HEK293 (cell line): ENCODE measurements at regions not wholly inside any gene's neighbourhood (a gene's known extent, or its start where the extent isn't known, plus 50 kb on each side); places are given as distances from the start of the nearest gene placed in this dataset.

Source experiments
- ELK4 ChIP-seq: IDR thresholded peaks from 2 replicates; pipeline ENCODE4 v1.6.1; 2011; ENCODE audit warnings: mild to moderate bottlenecking, low read depth, low read length, borderline replicate concordance
- GLIS1 ChIP-seq: fragments of 450-650 bp; formaldehyde crosslinking; IDR thresholded peaks from 2 replicates; pipeline ENCODE4 v1.5.1; 2016; ENCODE audit warnings: missing biosample characterization, missing genetic modification characterization
- KLF1 ChIP-seq: fragments of 450-650 bp; formaldehyde crosslinking; IDR thresholded peaks from 2 replicates; pipeline ENCODE4 v1.5.1; 2016; ENCODE audit warnings: missing biosample characterization, missing genetic modification characterization
- PBX3 ChIP-seq: sonication (generic); formaldehyde crosslinking; IDR thresholded peaks from 2 replicates; pipeline ENCODE4 v1.8.1; 2022; ENCODE audit warnings: mild to moderate bottlenecking, moderate library complexity, missing genetic modification reagents
- PRDM10 ChIP-seq: fragments of 450-650 bp; formaldehyde crosslinking; IDR thresholded peaks from 2 replicates; pipeline ENCODE4 v1.5.1; 2016; ENCODE audit warnings: missing biosample characterization, missing genetic modification characterization
- SP2 ChIP-seq: fragments of 450-650 bp; formaldehyde crosslinking; IDR thresholded peaks from 2 replicates; pipeline ENCODE4 v1.5.1; 2016; ENCODE audit warnings: missing biosample characterization, missing genetic modification characterization
- ZBTB17 ChIP-seq: fragments of 450-650 bp; formaldehyde crosslinking; IDR thresholded peaks from 2 replicates; pipeline ENCODE4 v1.5.1; 2016; ENCODE audit warnings: missing biosample characterization, missing genetic modification characterization
- ZBTB21 ChIP-seq: fragments of 450-650 bp; formaldehyde crosslinking; IDR thresholded peaks from 2 replicates; pipeline ENCODE4 v1.5.1; 2017; ENCODE audit warnings: missing biosample characterization, missing genetic modification characterization
- ZFP37 ChIP-seq: fragments of 450-650 bp; formaldehyde crosslinking; IDR thresholded peaks from 2 replicates; pipeline ENCODE4 v1.5.1; 2016; ENCODE audit warnings: missing biosample characterization, missing genetic modification characterization
- ZNF138 ChIP-seq: fragments of 450-650 bp; formaldehyde crosslinking; IDR thresholded peaks from 2 replicates; pipeline ENCODE4 v1.5.1; 2016; ENCODE audit warnings: missing biosample characterization, missing genetic modification characterization, borderline replicate concordance
- ZNF169 ChIP-seq: fragments of 450-650 bp; formaldehyde crosslinking; IDR thresholded peaks from 2 replicates; pipeline ENCODE4 v1.5.1; 2016; ENCODE audit warnings: missing biosample characterization, missing genetic modification characterization
- ZNF19 ChIP-seq: fragments of 450-650 bp; formaldehyde crosslinking; IDR thresholded peaks from 2 replicates; pipeline ENCODE4; 2016; ENCODE audit warnings: missing biosample characterization, missing genetic modification characterization, low read depth
- ZNF335 ChIP-seq: fragments of 450-650 bp; formaldehyde crosslinking; conservative IDR thresholded peaks from 2 replicates; pipeline ENCODE4 v1.5.1; 2016; ENCODE audit warnings: missing biosample characterization, missing genetic modification characterization
- ZNF398 ChIP-seq: fragments of 450-650 bp; formaldehyde crosslinking; IDR thresholded peaks from 2 replicates; pipeline ENCODE4 v1.5.1; 2017; ENCODE audit warnings: missing biosample characterization, missing genetic modification characterization
- ZNF416 ChIP-seq: fragments of 450-650 bp; formaldehyde crosslinking; IDR thresholded peaks from 2 replicates; pipeline ENCODE4 v1.5.1; 2016; ENCODE audit warnings: missing biosample characterization, missing genetic modification characterization
- ZNF423 ChIP-seq: fragments of 450-650 bp; formaldehyde crosslinking; IDR thresholded peaks from 2 replicates; pipeline ENCODE4 v1.5.1; 2016; ENCODE audit warnings: missing biosample characterization, missing genetic modification characterization
- ZNF501 ChIP-seq: fragments of 450-650 bp; formaldehyde crosslinking; IDR thresholded peaks from 2 replicates; pipeline ENCODE4 v1.5.1; 2016; ENCODE audit warnings: missing biosample characterization, missing genetic modification characterization
- ZNF544 ChIP-seq: fragments of 450-650 bp; formaldehyde crosslinking; IDR thresholded peaks from 2 replicates; pipeline ENCODE4 v1.5.0; 2017; ENCODE audit warnings: missing biosample characterization, missing genetic modification characterization
- ZNF555 ChIP-seq: fragments of 450-650 bp; formaldehyde crosslinking; conservative IDR thresholded peaks from 2 replicates; pipeline ENCODE4 v1.5.1; 2017; ENCODE audit warnings: missing biosample characterization, mild to moderate bottlenecking, missing genetic modification characterization, inconsistent platforms
- ZNF571 ChIP-seq: fragments of 450-650 bp; formaldehyde crosslinking; IDR thresholded peaks from 2 replicates; pipeline ENCODE4 v1.5.0; 2017; ENCODE audit warnings: missing biosample characterization, missing genetic modification characterization
- ZNF623 ChIP-seq: fragments of 450-650 bp; formaldehyde crosslinking; IDR thresholded peaks from 2 replicates; pipeline ENCODE4 v1.5.1; 2016; ENCODE audit warnings: missing biosample characterization, missing genetic modification characterization
- ZNF624 ChIP-seq: fragments of 450-650 bp; formaldehyde crosslinking; IDR thresholded peaks from 2 replicates; pipeline ENCODE4 v1.5.1; 2017; ENCODE audit warnings: missing biosample characterization, missing genetic modification characterization
- ZNF639 ChIP-seq: fragments of 450-650 bp; formaldehyde crosslinking; IDR thresholded peaks from 2 replicates; pipeline ENCODE4 v1.5.1; 2016; ENCODE audit warnings: missing biosample characterization, missing genetic modification characterization
- ZNF645 ChIP-seq: fragments of 450-650 bp; formaldehyde crosslinking; IDR thresholded peaks from 2 replicates; pipeline ENCODE4; 2016; ENCODE audit warnings: missing biosample characterization, missing genetic modification characterization
- ZNF664 ChIP-seq: fragments of 450-650 bp; formaldehyde crosslinking; IDR thresholded peaks from 2 replicates; pipeline ENCODE4 v1.5.1; 2016; ENCODE audit warnings: missing biosample characterization, missing genetic modification characterization
- ZNF747 ChIP-seq: fragments of 450-650 bp; formaldehyde crosslinking; IDR thresholded peaks from 2 replicates; pipeline ENCODE4 v1.5.1; 2016; ENCODE audit warnings: missing biosample characterization, missing genetic modification characterization
- ZNF768 ChIP-seq: fragments of 450-650 bp; formaldehyde crosslinking; IDR thresholded peaks from 2 replicates; pipeline ENCODE4 v1.5.1; 2018; ENCODE audit warnings: missing biosample characterization, mild to moderate bottlenecking, missing genetic modification characterization
- ZNF785 ChIP-seq: fragments of 450-650 bp; formaldehyde crosslinking; IDR thresholded peaks from 2 replicates; pipeline ENCODE4 v1.5.1; 2016; ENCODE audit warnings: missing biosample characterization, missing genetic modification characterization
- ZNF791 ChIP-seq: fragments of 450-650 bp; formaldehyde crosslinking; IDR thresholded peaks from 2 replicates; pipeline ENCODE4 v1.5.1; 2016; ENCODE audit warnings: missing biosample characterization, missing genetic modification characterization
- ZNF837 ChIP-seq: fragments of 450-650 bp; formaldehyde crosslinking; IDR thresholded peaks from 2 replicates; pipeline ENCODE4 v1.5.1; 2016; ENCODE audit warnings: missing biosample characterization, missing genetic modification characterization
- ZSCAN23 ChIP-seq: fragments of 450-650 bp; formaldehyde crosslinking; IDR thresholded peaks from 2 replicates; pipeline ENCODE4 v1.5.1; 2016; ENCODE audit warnings: missing biosample characterization, missing genetic modification characterization
- ZSCAN30 ChIP-seq: fragments of 450-650 bp; IDR thresholded peaks from 2 replicates; pipeline ENCODE4 v1.5.1; 2018; ENCODE audit warnings: missing biosample characterization, mild to moderate bottlenecking, missing genetic modification characterization, moderate library complexity
- ZXDB ChIP-seq: fragments of 450-650 bp; formaldehyde crosslinking; IDR thresholded peaks from 2 replicates; pipeline ENCODE4 v1.5.1; 2016; ENCODE audit warnings: missing biosample characterization, missing genetic modification characterization

- TF ChIP-seq ZNF645 (tag by site-specific recombination), result no peak
- TF ChIP-seq ELK4, result no peak
- no peak for TF ChIP-seq ZNF837 (tag by site-specific recombination)
- TF ChIP-seq ZBTB17 (tag by site-specific recombination), result peak; percentile 92
- TF ChIP-seq GLIS1 (tag by site-specific recombination), result no peak
- 0 out of 2 replicates have a peak, but pooled peaks have one; percentile 21 for TF ChIP-seq ZNF501 (tag by site-specific recombination)
- TF ChIP-seq ZSCAN30 (tag by site-specific recombination), result peak; percentile 63; the same call in 1 of the 2 replicates
- TF ChIP-seq ZSCAN23 (tag by site-specific recombination), result no peak
- TF ChIP-seq ZNF423, result no peak
- no peak for TF ChIP-seq ZNF624 (tag by site-specific recombination)
- no peak for TF ChIP-seq PRDM10 (tag by site-specific recombination)
- TF ChIP-seq ZNF398 (tag by site-specific recombination), result no peak
- no peak for TF ChIP-seq PBX3 (CRISPR knock-in tag)
- TF ChIP-seq ZNF19 (tag by site-specific recombination), result no peak
- TF ChIP-seq ZNF138, result no peak
- no peak for TF ChIP-seq SP2 (tag by site-specific recombination)
- no peak for TF ChIP-seq KLF1 (tag by site-specific recombination)
- no peak for TF ChIP-seq ZBTB21
- no peak for TF ChIP-seq ZNF544 (tag by site-specific recombination)
- no peak for TF ChIP-seq ZNF571 (tag by site-specific recombination)
- no peak for TF ChIP-seq ZFP37 (tag by site-specific recombination)
- no peak for TF ChIP-seq ZNF169 (tag by site-specific recombination)
- peak; percentile 31; the same call in 1 of the 2 replicates for TF ChIP-seq ZNF639 (tag by site-specific recombination)
- no peak for TF ChIP-seq ZNF791 (tag by site-specific recombination)
- no peak for TF ChIP-seq ZNF768 (tag by site-specific recombination)
- no peak for TF ChIP-seq ZXDB
- no peak for TF ChIP-seq ZNF555 (tag by site-specific recombination)
- TF ChIP-seq ZNF416 (tag by site-specific recombination), result no peak
- no peak for TF ChIP-seq ZNF623 (tag by site-specific recombination)
- no peak for TF ChIP-seq ZNF785 (tag by site-specific recombination)
- TF ChIP-seq ZNF747 (tag by site-specific recombination), result no peak
- TF ChIP-seq ZNF335 (tag by site-specific recombination), result no peak
- no peak for TF ChIP-seq ZNF664 (tag by site-specific recombination)
These were observed 115.5 kb downstream of the CYSLTR2 start (continued) for GRCh38 chr13:48769107-48769704.
